Neuron (in vitro differentiated cells): ENCODE measurements at regions not wholly inside any gene's neighbourhood (a gene's known extent, or its start where the extent isn't known, plus 50 kb on each side); places are given as distances from the start of the nearest gene placed in this dataset.

Source experiments
- H2AFZ ChIP-seq: one replicate; pipeline ENCODE4 v1.6.1; 2013; ENCODE audit warnings: low read depth, mild to moderate bottlenecking, inconsistent platforms, low read length, moderate library complexity
- H3K27me3 ChIP-seq: one replicate; pipeline ENCODE4 v1.6.1; 2013; ENCODE audit warnings: low read length; ENCODE audit not compliant: insufficient read depth
- H3K36me3 ChIP-seq: one replicate; pipeline ENCODE4 v1.6.1; 2013; ENCODE audit warnings: low read length; ENCODE audit not compliant: insufficient read depth
- H3K4me1 ChIP-seq: one replicate; pipeline ENCODE4 v1.6.1; 2013; ENCODE audit warnings: low read length; ENCODE audit not compliant: insufficient read depth
- H3K4me3 ChIP-seq: 2 replicates; pipeline ENCODE4 v1.5.1; 2013; ENCODE audit warnings: mild to moderate bottlenecking, low read length, moderate library complexity
- H3K9me3 ChIP-seq: one replicate; pipeline ENCODE4 v1.6.1; 2013; ENCODE audit warnings: low read length

DNA sequence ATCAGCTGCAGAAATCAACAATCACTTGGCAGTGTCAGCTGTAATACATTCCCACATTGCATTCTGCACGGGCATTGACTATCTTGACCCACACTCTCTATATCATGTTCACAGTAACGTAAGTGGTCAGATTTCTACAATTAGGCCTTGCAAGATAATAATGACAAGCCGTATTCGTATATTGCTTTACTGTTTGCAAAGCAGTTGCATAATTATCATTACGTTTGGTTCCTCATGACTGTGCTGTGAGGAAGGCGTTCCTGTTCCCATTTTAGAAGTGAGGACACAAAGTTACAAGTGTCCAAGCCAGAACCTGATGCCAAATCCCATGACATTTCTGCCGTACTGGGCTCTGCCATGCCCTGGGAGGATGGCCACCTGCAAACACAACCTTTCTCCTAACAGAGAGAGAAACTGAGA, 53.5 kb upstream of the TARBP1 start:
- no peaks in the 10 kb centered on the region for H3K36me3 ChIP-seq
- H3K9me3 ChIP-seq: no peaks in the 10 kb centered on the region
- H3K4me3 ChIP-seq: no peak overlapping the region
- H3K27me3 ChIP-seq: no peaks in the 10 kb centered on the region
- H3K4me1 ChIP-seq: peaks cover 86% of the 10 kb centered on the region
- no peak overlapping the region for H2AFZ ChIP-seq

DNA sequence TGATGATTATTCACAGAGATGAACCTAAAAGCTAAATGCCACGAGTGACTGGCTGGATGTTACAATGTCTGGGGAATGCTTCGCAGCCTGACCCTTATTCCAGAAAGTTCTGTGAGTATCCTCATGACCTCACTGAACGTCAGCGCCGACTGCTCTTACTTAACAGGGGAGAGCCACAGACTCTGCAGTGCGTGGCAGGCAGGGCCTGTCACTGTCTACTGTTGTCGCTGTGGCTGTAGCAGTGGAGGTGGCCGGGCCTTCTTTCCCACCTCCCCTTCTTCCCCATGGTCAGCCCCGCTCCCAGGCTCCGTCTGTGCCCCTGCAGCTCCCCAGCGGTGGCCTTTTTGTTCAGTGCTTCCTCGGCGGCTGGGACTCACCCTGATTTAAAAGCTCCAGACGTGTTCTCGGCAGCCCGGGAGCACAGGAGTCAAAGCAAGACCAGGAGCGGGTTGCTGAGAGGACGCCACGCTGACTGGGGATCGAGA, 52.2 kb upstream of the TARBP1 start:
- H3K27me3 ChIP-seq: no peaks in the 10 kb centered on the region
- no peaks in the 10 kb centered on the region for H3K9me3 ChIP-seq
- no peaks in the 10 kb centered on the region for H3K36me3 ChIP-seq
- H3K4me3 ChIP-seq: peak overlapping the region; percentile 14
- H3K4me1 ChIP-seq: peaks cover 82% of the 10 kb centered on the region
- peak overlapping the region; percentile 43 for H2AFZ ChIP-seq

DNA sequence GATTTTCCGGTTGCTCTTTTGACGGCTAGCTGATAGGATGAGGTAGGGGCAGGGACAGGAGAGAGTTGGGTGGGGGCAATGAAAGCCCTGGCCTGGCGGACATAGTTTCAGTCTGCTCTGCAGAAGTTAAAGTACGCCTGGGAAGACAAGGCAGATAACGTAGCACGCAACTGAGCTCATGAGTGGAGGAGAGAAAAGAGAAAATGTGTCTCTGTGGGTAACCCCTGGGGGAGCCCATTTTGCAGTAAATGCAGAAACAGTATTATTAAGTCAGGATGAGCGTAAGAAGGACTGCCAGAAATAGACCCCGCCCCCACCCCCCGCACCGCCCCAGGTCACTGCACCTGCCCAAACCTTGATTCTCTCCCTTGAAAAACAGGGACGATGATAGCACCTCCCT, 51.7 kb upstream of the TARBP1 start:
- Histone ChIP-seq H3K9me3 (no peaks in the 10 kb centered on the region), H3K4me3 (no peak overlapping the region), H3K4me1 (peaks cover 77% of the 10 kb centered on the region)

DNA sequence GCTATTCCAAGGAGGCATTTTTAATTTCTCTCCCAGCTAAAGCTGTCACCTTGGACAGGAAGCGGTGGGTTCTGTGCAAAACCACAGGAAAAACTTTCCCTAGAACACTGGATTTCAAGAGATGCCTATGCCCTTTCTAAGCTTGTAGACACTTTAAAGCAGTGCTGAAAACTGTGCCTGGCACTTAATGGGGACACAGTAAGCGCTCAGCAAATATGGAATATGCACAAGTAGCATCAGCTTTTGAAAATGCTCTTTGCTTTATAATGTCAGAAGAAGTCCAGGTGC, 50.9 kb upstream of the TARBP1 start:
- Histone ChIP-seq H3K4me3 (no peak overlapping the region), H3K36me3 (no peaks in the 10 kb centered on the region), H2AFZ (no peak overlapping the region), H3K4me1 (peaks cover 77% of the 10 kb centered on the region), H3K9me3 (no peaks in the 10 kb centered on the region), H3K27me3 (no peaks in the 10 kb centered on the region)

More for the DNA sequence above, 51.7 kb upstream of the TARBP1 start:
- Histone ChIP-seq H2AFZ (peak overlapping the region; percentile 43), H3K27me3 (no peaks in the 10 kb centered on the region), H3K36me3 (no peaks in the 10 kb centered on the region)

DNA sequence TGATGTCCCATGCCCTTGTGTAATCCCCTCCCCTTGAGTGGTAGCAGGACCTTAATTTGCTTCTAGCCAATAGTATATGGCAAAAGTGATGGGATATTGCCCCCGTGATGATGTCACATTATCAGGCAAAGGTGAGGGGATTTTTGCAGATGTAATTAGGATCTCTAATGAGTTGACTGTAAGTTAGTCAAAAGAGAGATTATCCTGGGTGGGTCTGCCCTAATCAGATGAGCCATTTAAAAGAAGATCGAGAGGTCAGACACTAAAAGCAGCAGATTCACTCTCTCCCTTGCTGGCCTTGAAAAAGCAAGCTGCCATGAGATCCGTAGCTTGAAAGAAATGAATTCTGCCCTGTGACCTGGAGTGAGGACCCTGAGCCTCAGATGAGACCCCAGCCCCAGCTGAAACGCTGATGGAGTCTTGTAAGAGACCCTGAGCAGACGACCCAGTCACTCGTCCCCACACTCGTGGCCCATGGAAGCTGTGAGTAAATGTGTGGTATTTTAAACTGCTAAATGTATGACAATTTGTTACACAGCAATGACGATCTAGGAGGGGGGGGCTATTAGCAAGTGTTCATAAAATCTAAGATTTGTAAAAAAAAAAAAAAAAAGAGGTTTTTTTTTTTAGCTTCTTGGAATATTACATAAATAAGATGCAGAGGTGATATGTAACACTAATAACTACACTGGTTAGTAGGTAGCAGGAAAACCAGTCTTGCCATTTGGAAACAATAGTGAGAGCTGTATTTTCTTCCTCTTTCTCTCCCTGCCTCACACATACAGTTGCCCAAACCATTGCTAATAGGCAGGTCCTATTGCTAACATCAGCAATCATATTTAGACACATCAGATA, 50.3 kb upstream of the TARBP1 start:
- peaks cover 77% of the 10 kb centered on the region for H3K4me1 ChIP-seq
- H3K36me3 ChIP-seq: no peaks in the 10 kb centered on the region
- no peaks in the 10 kb centered on the region for H3K27me3 ChIP-seq
- H3K9me3 ChIP-seq: no peaks in the 10 kb centered on the region
- no peak overlapping the region for H3K4me3 ChIP-seq
- no peak overlapping the region for H2AFZ ChIP-seq
